HCT116 (cell line): ENCODE measurements at regions not wholly inside any gene's neighbourhood (a gene's known extent, or its start where the extent isn't known, plus 50 kb on each side); places are given as distances from the start of the nearest gene placed in this dataset.

Experiments
- ATAC-seq: fragments of 200-7000 bp; cut with Tn5 transposase; 2 replicates; pipeline ENCODE4 v1.9.1; 2020; ENCODE audit warnings: mild to moderate bottlenecking, moderate library complexity
- BruUV-seq: library from RNA; stranded (reverse); fragments of 400-500 nt; replicated peaks from 2 replicates; lab custom pipeline; 2021; lab: Mats Ljungman, UMichigan
- CTCF ChIA-PET: fragments of 300-600 bp; sonication (Branson Sonifier 250); formaldehyde crosslinking; loops from one replicate; lab custom pipeline; 2021; ENCODE audit warnings: antibody characterized with exemption; lab: Charles Lee
- POLR2A ChIA-PET: fragments of 300-600, 350-600 bp; sonication (Branson Sonifier 250); formaldehyde crosslinking; loops from one replicate; lab custom pipeline; 2021; ENCODE audit warnings: antibody characterized with exemption; lab: Charles Lee
- RAD21 ChIA-PET, 2 experiments: fragments of 300-600 bp; sonication (Branson Sonifier 250); formaldehyde crosslinking; loops; one replicate each; lab custom pipeline; 2023; ENCODE audit warnings: low total read pairs in 2 of 2; ENCODE audit not compliant: uncharacterized antibody in 2 of 2, unreplicated experiment in 2 of 2, low non-redundant PET in 1 of 2; lab: Charles Lee
- DNase-seq: peaks from one replicate; pipeline ENCODE4 v3.0.0-alpha.2; 2010; ENCODE audit warnings: low read depth, low spot score
- H2AFZ ChIP-seq: fragments of 200-600 bp; shearing (Covaris generic), sonication (generic); 2 replicates; pipeline ENCODE4 v1.6.1; 2017; ENCODE audit warnings: low read depth, mixed run types, mixed read lengths, antibody characterized with exemption, low read length; ENCODE audit not compliant: poor library complexity, severe bottlenecking
- H3K27ac ChIP-seq: 2 replicates; pipeline ENCODE4 v1.5.1; 2012; ENCODE audit warnings: low read depth, low read length
- H3K27me3 ChIP-seq: fragments of 200-600 bp; sonication (generic); 2 replicates; pipeline ENCODE4 v1.6.1; 2016; ENCODE audit warnings: mixed run types, low read length, mixed read lengths; ENCODE audit not compliant: insufficient read depth
- H3K36me3 ChIP-seq, 2 experiments: fragments of 200-500 bp in 1 of 2; fragments of 200-600 bp in 1 of 2; sonication (Bioruptor generic) in 1 of 2; sonication (generic) in 1 of 2; 2 replicates each; pipeline versions ENCODE4 v1.5.1 to v1.6.1; 2014 to 2016; ENCODE audit warnings: low read length in 2 of 2, inconsistent platforms in 1 of 2, mixed read lengths in 1 of 2, mixed run types in 1 of 2; ENCODE audit not compliant: insufficient read depth in 2 of 2, control insufficient read depth in 1 of 2
- H3K4me1 ChIP-seq, 2 experiments: fragments of 200-600 bp in 1 of 2; sonication (generic) in 1 of 2; 2 replicates each; pipeline versions ENCODE4 v1.5.1 to v1.6.1; 2012 to 2017; ENCODE audit warnings: low read length in 2 of 2, inconsistent platforms in 1 of 2, mild to moderate bottlenecking in 1 of 2, mixed read lengths in 1 of 2, mixed run types in 1 of 2, moderate library complexity in 1 of 2; ENCODE audit not compliant: insufficient read depth in 2 of 2, control insufficient read depth in 1 of 2
- H3K4me2 ChIP-seq: fragments of 200-600 bp; sonication (generic); 2 replicates; pipeline ENCODE4 v1.6.1; 2017; ENCODE audit warnings: mixed run types, low read length, mixed read lengths
- H3K4me3 ChIP-seq, 2 experiments: fragments of 200-600 bp in 1 of 2; sonication (generic) in 1 of 2; replicated peaks in 1 of 2; 2 replicates each; pipeline ENCODE4 v1.5.1; 2011 to 2016; ENCODE audit warnings: low read length in 2 of 2, control low read depth in 1 of 2, low read depth in 1 of 2, mild to moderate bottlenecking in 1 of 2, mixed read lengths in 1 of 2, mixed run types in 1 of 2
- H3K79me2 ChIP-seq: fragments of 200-600 bp; sonication (generic); 2 replicates; pipeline ENCODE4 v1.6.1; 2017; ENCODE audit warnings: mild to moderate bottlenecking, mixed run types, low read length, moderate library complexity, mixed read lengths; ENCODE audit not compliant: insufficient read depth
- H3K9ac ChIP-seq: fragments of 200-600 bp; sonication (generic); 2 replicates; pipeline ENCODE4 v1.6.1; 2016; ENCODE audit warnings: low read length, mixed read lengths
- H3K9me2 ChIP-seq: fragments of 200-600 bp; sonication (generic), shearing (Covaris generic); 2 replicates; pipeline ENCODE4 v1.6.1; 2017; ENCODE audit warnings: mixed run types, mild to moderate bottlenecking, moderate library complexity; ENCODE audit not compliant: insufficient read depth
- H3K9me3 ChIP-seq, 2 experiments: fragments of 200-500 bp in 1 of 2; fragments of 200-600 bp in 1 of 2; sonication (Bioruptor generic) in 1 of 2; sonication (generic) in 1 of 2; 2 replicates each; pipeline ENCODE4 v1.6.1; 2014 to 2017; ENCODE audit warnings: low read length in 2 of 2, mixed read lengths in 2 of 2, inconsistent platforms in 1 of 2, low read depth in 1 of 2, mild to moderate bottlenecking in 1 of 2, mixed run types in 1 of 2, moderate library complexity in 1 of 2; ENCODE audit not compliant: control insufficient read depth in 1 of 2, insufficient read depth in 1 of 2
- H4K20me1 ChIP-seq: fragments of 200-600 bp; sonication (generic), shearing (Covaris generic); 2 replicates; pipeline ENCODE4 v1.6.1; 2017; ENCODE audit warnings: mixed run types, mild to moderate bottlenecking, moderate library complexity; ENCODE audit not compliant: insufficient read depth
- CBX3 ChIP-seq: IDR thresholded peaks from 2 replicates; pipeline ENCODE4 v1.6.1; 2012; ENCODE audit warnings: low read depth
- CEBPB ChIP-seq: IDR thresholded peaks from 2 replicates; pipeline ENCODE4 v1.6.1; 2012; ENCODE audit warnings: low read depth
- ELF1 ChIP-seq: IDR thresholded peaks from 2 replicates; pipeline ENCODE4 v1.6.1; 2012; ENCODE audit warnings: low read depth, borderline replicate concordance
- JUND ChIP-seq: IDR thresholded peaks from 2 replicates; pipeline ENCODE4 v1.6.1; 2012
- POLR2A ChIP-seq: IDR thresholded peaks from 2 replicates; pipeline ENCODE4 v1.7.0; 2011; ENCODE audit warnings: borderline replicate concordance; ENCODE audit not compliant: insufficient read depth, insufficient read length; ENCODE audit errors: extremely low read depth
- POLR2AphosphoS5 ChIP-seq: IDR thresholded peaks from 2 replicates; pipeline ENCODE4 v1.6.1; 2011; ENCODE audit warnings: mild to moderate bottlenecking, low read depth, low read length, moderate library complexity
- REST ChIP-seq: IDR thresholded peaks from 2 replicates; pipeline ENCODE4 v1.6.1; 2012; ENCODE audit warnings: low read depth
- SP1 ChIP-seq: IDR thresholded peaks from 2 replicates; pipeline ENCODE4 v1.6.1; 2012; ENCODE audit warnings: low read depth
- intact Hi-C: fragments of 100-400 bp; cut with micrococcal nuclease; formaldehyde crosslinking; loops from 2 replicates; pipeline ENCODE4 v1.10.0; 2022
- TF ChIP-seq, protein P1 (sequence below): IDR thresholded peaks from 2 replicates; pipeline ENCODE4 v1.6.1; 2012

DNA sequence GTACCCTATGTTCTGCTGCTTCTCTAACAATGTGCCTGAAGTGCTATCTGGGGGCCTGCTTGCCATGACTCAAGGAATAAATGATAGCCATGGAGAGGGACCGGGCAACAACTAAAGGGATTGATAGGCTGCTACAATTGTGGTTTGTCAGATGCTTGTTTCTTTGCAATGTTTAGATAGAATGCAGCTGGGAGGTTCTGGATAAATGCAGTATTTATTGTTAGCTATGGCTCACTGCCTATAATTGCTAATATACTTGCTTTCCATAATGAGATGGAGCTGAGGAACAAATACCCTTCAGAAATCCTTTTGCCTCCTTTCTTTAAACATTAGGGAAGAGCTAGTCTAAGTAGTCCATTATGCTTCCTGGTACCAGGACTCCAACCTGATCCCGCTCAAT lies 575.2 kb upstream of the SYNCRIP start:
- ATAC-seq = no peak
- no peaks in the 10 kb centered on the region for H3K27me3 ChIP-seq
- H3K4me2 ChIP-seq = no peak overlapping the region
- H3K9me3 ChIP-seq = no peaks in the 10 kb centered on the region
- ChIA-PET POLR2A (no interaction called here), CTCF (no interaction called here), RAD21 (no interaction called here)
- H3K9me2 ChIP-seq = no peaks in the 10 kb centered on the region
- H4K20me1 ChIP-seq = no peaks in the 10 kb centered on the region
- no peak overlapping the region for H3K27ac ChIP-seq
- intact Hi-C loops = no loop called here
- no peak for DNase-seq
- H3K4me3 ChIP-seq = no peak overlapping the region
- H3K79me2 ChIP-seq = no peaks in the 10 kb centered on the region
- BruUV-seq = no TSS peak
- no peak overlapping the region for H2AFZ ChIP-seq
- H3K4me1 ChIP-seq = no peaks in the 10 kb centered on the region
- TF ChIP-seq CEBPB (no peak), POLR2AphosphoS5 (no peak), SP1 (no peak)
- H3K9ac ChIP-seq = no peak overlapping the region
- H3K36me3 ChIP-seq = no peaks in the 10 kb centered on the region

DNA sequence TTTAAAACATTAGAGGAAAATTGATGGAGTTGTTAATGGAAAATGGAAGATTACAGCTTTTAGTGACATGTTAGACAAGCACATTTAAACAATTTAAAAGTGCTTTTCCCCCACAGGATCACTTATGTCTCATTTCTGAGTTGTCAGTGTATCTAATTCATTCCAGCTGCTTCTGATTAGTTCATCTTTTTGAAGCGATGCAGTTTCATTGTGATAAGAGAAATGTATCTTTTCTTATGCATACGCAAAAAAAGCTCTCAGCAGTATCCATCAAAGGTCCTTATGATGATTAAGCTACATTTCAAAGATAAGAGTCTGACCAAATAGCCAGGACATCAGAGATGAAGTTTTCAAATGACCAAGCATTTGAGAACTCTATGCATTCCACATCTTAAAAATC lies 572.6 kb upstream of the SYNCRIP start:
- no peak overlapping the region for H3K27ac ChIP-seq
- ATAC-seq (no peak), DNase-seq (no peak)
- TF ChIP-seq POLR2A (no peak), CBX3 (no peak), JUND (no peak), ELF1 (no peak), SP1 (no peak), REST (no peak), POLR2AphosphoS5 (no peak)
- TF ChIP-seq, protein P1, sequence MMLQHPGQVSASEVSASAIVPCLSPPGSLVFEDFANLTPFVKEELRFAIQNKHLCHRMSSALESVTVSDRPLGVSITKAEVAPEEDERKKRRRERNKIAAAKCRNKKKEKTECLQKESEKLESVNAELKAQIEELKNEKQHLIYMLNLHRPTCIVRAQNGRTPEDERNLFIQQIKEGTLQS = no peak
- H3K4me3 ChIP-seq = no peak overlapping the region
- no peaks in the 10 kb centered on the region for H3K79me2 ChIP-seq
- H3K27me3 ChIP-seq = no peaks in the 10 kb centered on the region
- no peak overlapping the region for H3K4me2 ChIP-seq
- no TSS peak for BruUV-seq
- intact Hi-C loops = no loop called here
- CTCF ChIA-PET = no interaction called here
- POLR2A ChIA-PET = no interaction called here
- no peaks in the 10 kb centered on the region for H4K20me1 ChIP-seq
- RAD21 ChIA-PET = no interaction called here
- H2AFZ ChIP-seq = no peak overlapping the region
- H3K9me2 ChIP-seq = no peaks in the 10 kb centered on the region
- H3K36me3 ChIP-seq = no peaks in the 10 kb centered on the region
- H3K9me3 ChIP-seq = no peaks in the 10 kb centered on the region
- H3K4me1 ChIP-seq = no peaks in the 10 kb centered on the region
- no peak overlapping the region for H3K9ac ChIP-seq
